GM18870 (cell line): ENCODE measurements at regions not wholly inside any gene's neighbourhood (a gene's known extent, or its start where the extent isn't known, plus 50 kb on each side); places are given as distances from the start of the nearest gene placed in this dataset.
A peak's percentile ranks its signal among the peaks of the same experiment; 100 is the strongest.
"Not testable (repeated sequence)": the region's sequence is repeated elsewhere in the genome, so short reads cannot be mapped to it uniquely, and the experiment has no call there.

Source experiments
- ATAC-seq: cut with Tn5 transposase; IDR thresholded peaks from one replicate; pipeline ENCODE4 v1.9.1; 2021; ENCODE audit warnings: moderate library complexity; ENCODE audit not compliant: unreplicated experiment

DNA sequence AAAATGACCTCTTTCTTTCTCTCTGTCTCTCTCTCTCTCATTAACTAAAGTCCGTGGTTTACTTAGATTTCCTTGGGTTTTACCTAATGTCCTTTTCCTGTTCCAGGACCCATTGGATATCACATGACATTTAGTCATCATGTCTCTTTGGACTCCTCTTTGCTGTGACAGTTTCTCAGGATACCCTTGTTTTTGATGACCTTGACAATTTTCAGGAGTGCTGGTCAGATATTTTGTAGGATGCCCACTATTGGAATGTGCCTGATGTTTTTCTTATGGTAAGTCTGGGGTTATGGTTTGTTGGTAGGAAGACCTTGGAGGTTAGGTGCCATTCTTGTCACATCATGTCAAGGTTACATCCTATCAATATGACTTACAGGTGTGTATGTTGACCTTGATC, 199.2 kb upstream of the HTR1E start:
- no peak for ATAC-seq

DNA sequence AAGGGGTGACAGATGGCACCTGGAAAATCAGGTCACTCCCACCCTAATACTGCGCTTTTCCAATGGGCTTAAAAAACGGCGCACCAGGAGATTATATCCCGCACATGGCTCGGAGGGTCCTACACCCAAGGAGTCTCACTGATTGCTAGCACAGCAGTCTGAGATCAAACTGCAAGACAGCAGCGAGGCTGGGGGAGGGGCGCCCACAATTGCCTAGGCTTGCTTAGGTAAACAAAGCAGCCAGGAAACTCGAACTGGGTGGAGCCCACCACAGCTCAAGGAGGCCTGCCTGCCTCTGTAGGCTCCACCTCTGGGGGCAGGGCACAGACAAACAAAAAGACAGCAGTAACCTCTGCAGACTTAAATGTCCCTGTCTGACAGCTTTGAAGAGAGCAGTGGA, 205.7 kb upstream of the HTR1E start:
- ATAC-seq, result not testable (repeated sequence)

DNA sequence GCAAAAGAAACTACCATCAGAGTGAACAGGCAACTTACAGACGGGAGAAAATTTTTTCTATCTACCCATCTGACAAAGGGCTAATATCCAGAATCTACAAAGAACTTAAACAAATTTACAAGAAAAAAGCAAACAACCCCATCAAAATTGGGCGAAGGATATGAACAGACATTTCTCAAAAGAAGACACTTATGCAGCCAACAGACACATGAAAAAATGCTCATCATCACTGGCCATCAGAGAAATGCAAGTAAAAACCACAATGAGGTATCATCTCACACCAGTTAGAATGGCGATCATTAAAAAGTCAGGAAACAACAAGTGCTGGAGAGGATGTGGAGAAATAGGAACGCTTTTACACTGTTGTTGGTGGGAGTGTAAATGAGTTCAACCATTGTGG, 206.6 kb upstream of the HTR1E start:
- not testable (repeated sequence) for ATAC-seq

DNA sequence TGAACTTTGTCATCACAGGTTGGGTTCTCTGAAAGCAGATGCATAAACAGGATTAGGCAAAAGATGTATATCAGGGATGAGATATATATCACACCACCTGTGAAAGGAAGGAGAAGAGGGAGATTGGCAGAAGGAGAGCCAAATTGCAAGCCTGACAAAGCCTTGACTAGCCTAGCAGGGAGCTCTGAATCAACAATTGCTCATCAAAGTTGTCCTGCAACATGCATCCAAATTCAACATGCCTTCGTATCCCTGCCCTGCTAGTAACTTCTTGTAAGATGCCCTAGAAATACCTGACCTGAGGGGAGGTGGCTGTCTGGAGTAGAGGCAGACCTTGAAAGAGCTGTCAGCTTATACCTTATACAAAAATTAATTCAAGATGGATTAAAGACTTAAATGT, 207.1 kb upstream of the HTR1E start:
- no peak for ATAC-seq

DNA sequence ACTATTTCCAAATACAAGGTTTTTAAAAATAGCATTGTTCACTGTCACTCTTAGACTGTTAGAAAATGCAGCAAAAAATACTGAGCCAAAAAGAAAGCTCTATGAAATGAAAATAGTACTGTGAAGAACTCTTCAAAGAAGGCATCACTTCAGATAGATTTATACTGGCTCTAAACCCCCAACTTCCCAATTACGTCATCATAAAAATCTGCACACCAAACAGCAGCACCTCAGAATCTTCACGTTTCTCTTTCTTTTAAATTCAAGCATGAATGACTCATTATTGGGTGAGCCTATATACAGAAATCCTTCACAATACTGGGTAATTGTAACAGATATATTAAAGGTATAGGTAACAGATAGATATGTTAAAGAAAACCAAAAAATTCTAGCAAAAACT, 208.4 kb upstream of the HTR1E start:
- ATAC-seq, result no peak

DNA sequence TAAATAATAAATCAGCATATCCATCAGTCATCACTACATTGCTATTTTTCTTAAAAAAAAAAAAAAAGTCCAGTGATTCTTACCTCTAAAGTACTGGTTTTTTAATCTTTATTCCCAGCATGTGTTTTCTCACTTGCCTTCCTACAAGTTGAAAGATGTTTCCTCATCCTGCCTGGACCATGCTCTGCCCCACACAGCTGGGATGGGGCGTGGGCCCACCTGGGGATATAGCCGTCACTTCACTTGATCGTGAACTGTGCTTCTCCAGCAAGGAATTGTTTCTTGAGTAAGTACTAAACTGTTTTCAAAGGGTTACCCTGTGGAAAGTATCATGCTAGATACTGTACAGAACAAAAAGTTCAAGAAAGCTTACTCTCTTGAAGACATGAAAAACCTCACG, 212.6 kb upstream of the HTR1E start:
- no peak for ATAC-seq

DNA sequence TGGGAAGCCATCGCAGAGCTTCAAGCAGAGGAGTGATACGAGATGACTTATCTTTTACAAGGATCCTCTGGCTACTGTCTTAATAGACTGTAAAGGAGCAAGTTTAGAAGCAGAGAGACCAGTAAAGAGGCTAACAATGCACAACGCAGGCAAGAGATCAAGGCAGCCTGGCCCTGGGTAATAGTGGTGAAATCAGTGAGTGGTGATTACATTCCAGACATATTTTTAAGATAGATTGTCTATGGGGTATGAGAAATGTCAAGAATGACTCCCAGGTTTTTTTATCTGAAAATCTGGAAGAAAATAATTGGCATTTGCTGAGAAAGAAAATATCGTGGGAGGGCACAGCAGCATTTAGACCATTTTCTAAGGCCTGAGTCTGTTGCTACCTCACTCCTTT, 213.6 kb upstream of the HTR1E start:
- no peak for ATAC-seq

DNA sequence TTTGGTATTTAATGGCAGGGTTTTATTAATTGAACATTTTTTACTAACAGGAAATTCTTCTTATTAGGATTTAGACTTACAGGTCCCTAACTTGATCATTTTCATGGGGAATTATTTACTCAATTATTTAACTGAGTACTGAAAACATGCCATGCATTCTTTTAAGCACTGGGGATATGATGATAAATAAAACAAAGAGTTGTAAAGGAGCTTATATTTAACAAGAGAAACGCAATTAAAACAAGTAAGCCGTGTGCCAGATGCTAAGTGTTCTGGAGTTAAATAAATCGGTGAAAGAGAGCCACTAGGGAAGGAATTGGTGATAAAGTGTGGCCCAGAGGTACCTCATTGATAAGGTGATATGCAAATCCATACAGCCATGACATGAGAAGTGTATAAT, 214.2 kb upstream of the HTR1E start:
- ATAC-seq, result no peak

DNA sequence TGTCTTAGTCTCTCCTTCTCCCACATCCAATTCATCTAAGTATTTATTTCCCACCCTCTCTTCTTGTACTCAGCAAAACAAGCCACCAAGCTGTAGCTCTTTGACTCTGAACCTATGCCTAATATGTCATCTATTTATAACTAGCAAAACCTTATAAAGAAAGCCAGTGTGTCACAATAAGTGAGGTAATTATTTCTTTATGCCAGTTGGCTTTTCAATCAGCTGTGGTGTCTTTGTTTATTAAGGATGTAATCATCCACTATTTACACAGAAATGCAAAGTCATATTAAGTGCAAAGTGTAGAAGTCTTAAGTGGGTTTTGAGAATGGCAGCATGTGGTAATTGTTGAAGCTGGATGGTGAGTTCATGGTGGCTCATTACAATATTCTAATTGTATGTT, 215.2 kb upstream of the HTR1E start:
- ATAC-seq, result no peak

DNA sequence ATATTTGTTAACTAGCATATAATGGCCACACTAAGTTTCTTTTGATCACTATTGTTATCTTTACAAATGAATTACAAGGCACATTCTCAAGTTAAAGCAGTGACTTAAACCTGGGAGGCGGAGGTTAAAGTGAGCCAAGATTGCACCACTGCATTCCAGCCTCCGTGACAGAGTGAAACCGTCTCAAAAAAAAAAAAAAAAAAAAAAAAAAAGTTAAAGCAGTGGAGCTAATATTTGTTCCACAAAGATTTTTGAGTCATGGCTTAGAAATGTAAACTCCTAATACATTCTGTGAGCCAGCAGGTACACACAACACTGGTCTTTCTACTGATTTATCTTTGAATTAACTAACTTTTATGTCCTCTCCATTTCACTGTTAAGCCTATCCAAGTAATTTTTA, 221.7 kb upstream of the HTR1E start:
- no peak for ATAC-seq

DNA sequence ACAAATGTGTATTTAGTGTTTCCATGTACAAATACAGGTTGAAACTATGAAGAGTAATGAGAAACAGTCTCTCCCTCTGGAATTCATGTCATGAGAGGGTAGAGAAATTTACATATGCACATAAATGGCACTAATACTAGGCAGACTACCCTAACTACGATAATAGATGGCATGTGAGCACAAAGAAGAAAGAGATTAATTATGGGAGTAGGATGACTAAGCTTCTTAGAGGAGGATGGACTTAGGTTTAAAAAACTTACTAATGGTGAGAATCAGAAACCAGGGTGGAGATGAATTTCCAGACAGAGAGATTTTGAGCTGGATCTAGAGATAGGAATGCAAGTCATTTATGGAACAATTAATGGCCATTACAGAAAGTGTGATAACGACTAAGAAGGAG, 225.3 kb upstream of the HTR1E start:
- ATAC-seq, result no peak

DNA sequence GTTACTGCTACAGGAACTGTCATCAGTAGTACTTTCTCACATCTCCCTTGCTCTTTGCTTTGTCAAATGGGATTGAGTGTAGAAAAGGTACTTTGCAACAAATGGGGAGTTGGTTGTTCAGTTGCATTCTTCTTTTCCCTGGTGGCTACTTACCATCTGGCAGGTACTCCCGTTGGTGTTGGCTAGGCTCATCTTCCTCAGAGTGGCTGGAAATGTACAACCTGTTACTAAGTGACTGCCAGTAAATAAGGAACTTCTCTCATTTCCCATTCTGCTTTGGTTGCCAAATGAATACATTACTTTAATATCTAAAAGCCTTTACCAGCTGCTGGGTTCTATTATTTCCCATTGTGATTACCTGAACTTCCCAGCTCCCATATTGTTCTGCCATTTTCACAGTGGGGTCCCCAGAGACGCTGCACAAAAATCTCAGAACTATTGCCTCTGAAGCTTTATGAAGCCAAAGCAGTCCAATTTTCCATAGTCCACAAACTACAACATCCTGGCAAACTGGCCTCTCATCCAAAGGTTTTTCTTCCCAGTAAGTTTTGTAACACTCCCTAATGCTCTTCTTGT, 229.7 kb upstream of the HTR1E start:
- ATAC-seq, result no peak

DNA sequence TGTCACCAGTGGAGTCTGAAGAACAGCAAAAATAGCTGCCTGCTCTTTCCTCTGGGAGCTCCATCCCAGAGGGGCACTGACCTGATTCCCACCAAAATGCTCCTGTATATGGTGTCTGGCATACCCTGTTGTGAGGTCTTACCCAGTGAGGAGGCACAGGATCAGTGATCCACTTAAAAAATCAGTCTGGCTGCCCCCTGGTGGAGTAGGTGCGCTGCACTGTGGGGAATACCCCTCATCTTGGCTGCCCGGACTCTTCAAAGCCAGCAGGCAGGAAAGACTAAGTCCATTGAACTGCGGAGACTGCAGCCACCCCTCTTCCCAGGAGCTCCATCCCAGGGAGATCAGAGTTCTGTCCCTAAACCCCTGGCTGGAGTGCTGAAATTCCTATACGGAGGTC, 230.9 kb upstream of the HTR1E start:
- ATAC-seq, result peak; percentile 45

DNA sequence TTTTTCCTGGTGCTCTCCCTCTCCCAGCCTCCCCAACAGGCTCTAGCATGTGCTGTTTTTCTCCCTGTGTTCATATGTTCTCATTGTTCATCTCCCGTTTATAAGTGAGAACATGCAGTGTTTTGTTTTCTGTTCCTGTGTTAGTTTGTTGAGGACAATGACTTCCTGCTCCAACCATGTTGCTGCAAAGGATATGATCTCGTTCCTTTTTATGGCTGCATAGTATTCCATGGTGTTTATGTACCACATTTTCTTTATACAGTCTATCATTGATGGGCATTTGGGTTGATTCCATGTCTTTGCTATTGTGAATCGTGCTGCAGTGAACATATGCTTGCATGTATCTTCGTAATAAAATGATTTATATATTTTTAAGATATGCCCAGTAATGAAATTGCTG, 236.1 kb upstream of the HTR1E start:
- not testable (repeated sequence) for ATAC-seq

DNA sequence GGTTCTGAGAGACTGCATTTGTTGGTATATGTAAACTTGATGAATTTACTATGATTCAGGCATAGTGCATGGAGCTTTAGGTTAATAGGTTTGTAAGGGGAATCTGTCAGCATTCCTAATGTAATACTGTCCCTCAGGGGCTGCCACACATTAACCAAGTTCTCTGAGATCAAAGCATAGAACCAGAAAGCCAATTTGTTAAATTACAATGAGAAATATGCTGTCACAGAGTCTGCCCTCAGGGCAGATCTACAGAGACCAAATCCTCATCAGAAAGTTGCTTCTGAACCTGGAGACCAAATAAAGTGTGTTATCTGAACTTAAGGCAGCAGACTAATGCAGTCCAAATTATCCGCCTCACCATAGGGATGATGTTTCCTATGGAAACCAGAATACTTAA, 250.8 kb upstream of the HTR1E start:
- no peak for ATAC-seq

DNA sequence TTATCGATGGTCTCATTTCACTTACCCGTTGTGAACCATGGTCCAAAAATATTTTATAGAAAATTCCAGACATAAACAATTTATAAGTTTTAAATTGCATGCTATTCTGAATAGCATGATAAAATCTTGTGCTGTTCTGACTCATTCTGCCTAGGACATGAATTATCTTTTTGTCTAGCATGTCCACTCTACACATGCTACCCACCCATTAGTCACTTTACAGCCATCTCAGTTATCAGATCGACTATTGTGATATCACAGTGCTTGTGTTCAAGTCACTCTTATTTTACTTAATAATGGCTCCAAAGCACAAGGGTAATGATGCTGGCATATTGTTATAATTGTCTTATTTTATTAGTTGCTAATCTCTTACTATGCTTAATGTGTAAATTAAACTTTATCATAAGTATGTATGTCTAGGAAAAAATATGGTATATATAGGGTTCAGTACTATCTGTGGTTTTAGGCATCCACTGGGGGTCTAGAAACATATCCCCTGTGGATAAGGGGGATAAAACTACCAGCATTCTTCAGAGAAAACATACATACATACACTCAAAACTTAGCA, 252.0 kb upstream of the HTR1E start:
- no peak for ATAC-seq

DNA sequence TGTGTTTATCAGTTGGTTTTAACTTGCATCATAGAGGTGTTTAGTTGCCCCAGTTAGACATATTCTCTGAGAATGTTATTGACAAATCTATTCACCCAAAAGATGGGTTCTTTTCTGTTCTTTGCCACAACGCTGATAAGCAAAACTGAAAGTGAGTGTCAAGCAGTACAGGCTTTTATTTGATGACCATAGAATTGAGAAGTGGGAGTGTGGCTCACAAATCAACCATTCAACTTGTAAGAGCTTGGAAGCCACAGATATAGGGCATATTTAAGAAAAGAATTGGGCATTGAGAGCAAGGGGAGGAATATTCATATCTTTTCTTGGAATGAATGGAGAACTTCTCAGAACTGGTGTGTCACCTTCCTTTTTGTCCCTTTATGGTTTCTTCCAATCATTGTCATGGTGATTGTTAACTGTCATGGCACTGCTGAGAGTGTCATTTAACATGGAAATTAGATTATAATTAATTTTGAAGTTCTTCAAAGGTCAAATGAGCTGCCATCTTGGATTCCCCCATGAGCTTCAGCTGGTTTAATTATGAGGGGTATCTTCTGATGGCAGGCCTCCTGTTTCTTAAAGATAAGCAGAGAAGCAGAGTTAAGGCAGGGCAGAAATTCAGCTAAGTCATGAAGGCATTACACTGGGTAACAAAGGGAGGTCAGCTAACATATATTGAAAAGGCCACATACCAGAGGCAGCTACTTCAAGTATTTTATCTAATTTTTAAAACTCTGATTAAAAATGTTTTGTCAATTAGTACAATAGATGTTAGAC, 254.0 kb upstream of the HTR1E start:
- ATAC-seq, result no peak

DNA sequence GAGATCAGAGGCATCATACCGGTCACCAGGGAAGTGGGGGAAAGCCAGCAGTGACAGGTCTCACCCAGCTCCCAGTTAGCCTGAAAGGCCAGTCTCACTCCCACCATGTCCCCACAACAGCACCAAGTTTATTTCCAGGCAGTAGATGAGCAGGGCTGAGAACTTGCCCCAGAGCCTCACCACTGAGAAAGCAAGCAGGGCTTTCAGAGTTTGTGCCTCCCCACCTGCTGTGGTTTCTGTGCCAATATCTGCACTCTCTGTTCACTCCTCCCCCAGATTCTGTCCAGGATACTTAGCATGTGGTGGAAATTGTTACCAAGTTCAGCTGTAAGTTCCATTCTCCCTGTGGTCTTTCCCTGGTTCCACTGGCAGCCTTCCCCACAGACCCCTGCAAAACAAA, 255.0 kb upstream of the HTR1E start:
- ATAC-seq, result no peak

DNA sequence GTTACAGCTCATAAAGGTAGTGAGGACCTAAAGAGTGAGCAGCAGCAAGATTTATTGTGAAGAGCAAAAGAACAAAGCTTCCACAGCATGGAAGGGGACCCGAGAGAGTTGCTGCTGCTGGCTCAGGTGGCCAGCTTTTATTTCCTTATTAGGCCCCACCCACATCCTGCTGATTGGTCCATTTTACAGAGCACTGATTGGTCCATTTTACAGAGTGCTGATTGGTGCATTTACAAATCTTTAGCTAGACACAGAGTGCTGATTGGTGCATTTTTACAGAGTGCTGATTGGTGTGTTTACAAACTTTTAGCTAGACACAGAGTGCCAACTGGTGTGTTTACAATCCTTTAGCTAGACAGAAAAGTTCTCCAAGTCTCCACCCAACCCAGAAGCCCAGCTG, 256.2 kb upstream of the HTR1E start:
- not testable (repeated sequence) for ATAC-seq

DNA sequence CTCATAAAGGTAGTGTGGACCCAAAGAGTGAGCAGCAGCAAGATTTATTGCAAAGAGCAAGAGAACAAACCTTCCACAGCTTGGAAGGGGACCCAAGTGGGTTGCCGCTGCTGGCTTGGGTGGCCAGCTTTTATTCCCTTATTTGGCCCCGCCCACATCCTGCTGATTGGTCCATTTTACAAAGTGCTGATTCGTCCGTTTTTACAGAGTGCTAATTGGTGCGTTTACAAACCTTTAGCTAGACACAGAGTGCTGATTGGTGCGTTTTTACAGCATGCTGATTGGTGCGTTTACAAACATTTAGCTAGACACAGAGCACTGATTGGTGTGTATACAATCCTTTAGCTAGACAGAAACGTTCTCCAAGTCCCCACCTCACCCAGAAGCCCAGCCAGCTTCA, 265.2 kb upstream of the HTR1E start:
- ATAC-seq, result not testable (repeated sequence)

DNA sequence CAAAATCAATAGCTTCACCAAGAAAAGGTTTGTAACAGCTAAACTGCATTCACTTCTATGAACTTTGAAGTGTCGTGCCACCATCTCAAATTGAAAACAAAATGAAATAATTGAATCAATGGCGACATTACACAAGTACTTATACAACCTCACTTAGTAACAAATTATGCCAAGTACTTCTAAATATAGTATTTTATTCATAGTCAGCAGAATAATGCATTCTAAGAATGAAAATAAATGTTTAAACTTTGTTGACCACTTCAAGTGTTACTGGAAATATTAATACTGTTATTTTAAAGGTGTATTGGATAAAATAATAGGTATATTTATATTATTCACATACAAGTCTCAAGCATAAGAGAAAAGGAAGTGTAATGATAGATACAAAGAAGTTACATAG, 280.1 kb upstream of the HTR1E start:
- ATAC-seq, result no peak

DNA sequence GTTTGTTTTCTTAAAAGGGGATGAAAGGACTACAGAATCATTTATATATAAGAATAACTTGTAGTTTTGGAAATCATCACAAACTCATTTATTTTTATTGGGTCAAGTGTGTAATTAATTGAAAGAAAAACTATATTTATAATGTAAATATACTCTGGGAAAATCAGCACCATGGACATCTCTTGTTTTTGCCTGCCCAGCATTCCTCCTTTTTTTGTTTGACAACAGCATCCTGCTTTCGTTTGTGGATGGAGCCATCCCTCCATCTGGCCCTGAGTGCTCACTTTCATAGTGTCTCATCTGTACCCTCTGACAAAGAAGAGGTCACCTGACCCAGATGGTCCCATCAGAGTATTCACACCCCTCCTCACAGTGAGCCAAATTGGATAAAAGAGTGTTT, 308.2 kb upstream of the HTR1E start:
- ATAC-seq, result no peak

DNA sequence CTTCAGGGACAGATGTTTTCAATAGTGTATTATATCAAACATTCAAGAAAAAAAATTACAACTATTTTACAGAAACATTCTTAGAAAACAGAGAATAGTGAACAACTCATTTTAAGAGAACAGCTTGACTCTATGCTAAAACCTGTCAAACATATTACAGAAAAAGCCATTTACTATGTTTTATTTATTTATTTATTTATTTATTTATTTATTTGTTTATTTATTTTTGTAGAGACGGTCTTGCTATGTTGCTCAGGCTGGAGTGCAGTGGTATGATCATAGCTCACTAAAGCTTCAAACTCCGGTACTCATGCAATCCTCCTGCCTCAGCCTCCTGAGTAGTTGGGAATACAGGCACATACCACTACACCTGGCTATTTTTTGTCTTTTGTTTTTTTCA, 317.9 kb upstream of the HTR1E start:
- ATAC-seq, result no peak
